Neural cell (in vitro differentiated cells): ENCODE measurements at regions not wholly inside any gene's neighbourhood (a gene's known extent, or its start where the extent isn't known, plus 50 kb on each side); places are given as distances from the start of the nearest gene placed in this dataset.
A peak's percentile ranks its signal among the peaks of the same experiment; 100 is the strongest.

ENCODE experiments used
- EP300 ChIP-seq: fragments of 450-650 bp; conservative IDR thresholded peaks from 2 replicates; pipeline ENCODE4 v1.6.1; 2014; ENCODE audit warnings: antibody characterized with exemption, mild to moderate bottlenecking, moderate library complexity; ENCODE audit not compliant: poor library complexity, severe bottlenecking
- EZH2 ChIP-seq: fragments of 200-600, 300-800 bp; shearing (Covaris generic), sonication (generic); IDR thresholded peaks from 2 replicates; pipeline ENCODE4 v1.6.1; 2014; ENCODE audit warnings: antibody characterized with exemption, low read length, borderline replicate concordance, mild to moderate bottlenecking; ENCODE audit not compliant: insufficient read depth, poor library complexity, severe bottlenecking
- MXI1 ChIP-seq: fragments of 450-650 bp; conservative IDR thresholded peaks from 2 replicates; pipeline ENCODE4 v1.6.1; 2014; ENCODE audit warnings: antibody characterized with exemption, mild to moderate bottlenecking; ENCODE audit not compliant: poor library complexity, severe bottlenecking
- POLR2AphosphoS5 ChIP-seq: IDR thresholded peaks from 2 replicates; pipeline ENCODE4 v1.6.1; 2012
- TF ChIP-seq, protein P1 (sequence below): fragments of 450-650 bp; IDR thresholded peaks from 2 replicates; pipeline ENCODE4 v1.5.1; 2014; ENCODE audit warnings: antibody characterized with exemption, mild to moderate bottlenecking, moderate library complexity; ENCODE audit not compliant: poor library complexity, severe bottlenecking

DNA sequence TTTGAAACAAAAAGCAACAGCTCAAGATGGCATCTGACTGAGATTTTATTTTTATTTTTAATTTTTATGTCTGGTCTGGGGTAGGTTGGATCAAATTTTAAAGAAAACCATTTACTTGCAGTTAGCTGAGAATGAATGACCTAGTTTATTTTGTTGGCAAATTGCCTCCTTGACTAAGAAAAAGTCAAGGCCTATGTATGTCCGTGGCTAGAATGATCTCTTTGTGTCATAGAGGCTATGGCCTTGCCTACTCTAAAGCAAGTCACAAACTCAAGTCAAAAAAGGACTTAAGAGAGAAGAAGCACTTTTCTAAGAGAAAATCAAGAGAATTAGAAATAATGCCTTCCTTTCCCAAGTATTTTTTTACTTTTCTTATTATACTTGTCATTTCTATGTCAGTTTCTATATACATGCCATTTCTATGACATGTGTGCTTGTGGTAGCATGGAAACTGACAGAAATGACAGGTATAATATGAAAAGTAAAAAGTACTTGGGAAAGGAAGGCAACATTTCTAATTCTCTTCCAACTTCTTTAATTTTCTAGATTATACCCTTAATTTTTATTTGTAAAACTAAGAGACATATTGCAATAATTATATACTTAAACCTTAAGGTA, 136.7 kb downstream of the CENPF start:
- TF ChIP-seq, protein P1, sequence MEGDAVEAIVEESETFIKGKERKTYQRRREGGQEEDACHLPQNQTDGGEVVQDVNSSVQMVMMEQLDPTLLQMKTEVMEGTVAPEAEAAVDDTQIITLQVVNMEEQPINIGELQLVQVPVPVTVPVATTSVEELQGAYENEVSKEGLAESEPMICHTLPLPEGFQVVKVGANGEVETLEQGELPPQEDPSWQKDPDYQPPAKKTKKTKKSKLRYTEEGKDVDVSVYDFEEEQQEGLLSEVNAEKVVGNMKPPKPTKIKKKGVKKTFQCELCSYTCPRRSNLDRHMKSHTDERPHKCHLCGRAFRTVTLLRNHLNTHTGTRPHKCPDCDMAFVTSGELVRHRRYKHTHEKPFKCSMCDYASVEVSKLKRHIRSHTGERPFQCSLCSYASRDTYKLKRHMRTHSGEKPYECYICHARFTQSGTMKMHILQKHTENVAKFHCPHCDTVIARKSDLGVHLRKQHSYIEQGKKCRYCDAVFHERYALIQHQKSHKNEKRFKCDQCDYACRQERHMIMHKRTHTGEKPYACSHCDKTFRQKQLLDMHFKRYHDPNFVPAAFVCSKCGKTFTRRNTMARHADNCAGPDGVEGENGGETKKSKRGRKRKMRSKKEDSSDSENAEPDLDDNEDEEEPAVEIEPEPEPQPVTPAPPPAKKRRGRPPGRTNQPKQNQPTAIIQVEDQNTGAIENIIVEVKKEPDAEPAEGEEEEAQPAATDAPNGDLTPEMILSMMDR: no peak
- TF ChIP-seq MXI1 (no peak), POLR2AphosphoS5 (peak; percentile 84), EP300 (peak; percentile 98), EZH2 (no peak)
